H9 (cell line): ENCODE measurements at regions not wholly inside any gene's neighbourhood (a gene's known extent, or its start where the extent isn't known, plus 50 kb on each side); places are given as distances from the start of the nearest gene placed in this dataset.

Source experiments
- DNase-seq: peaks from one replicate; pipeline ENCODE4 v3.0.0-alpha.2; 2017
- H2AFZ ChIP-seq: one replicate; pipeline ENCODE4 v1.6.1; 2013; ENCODE audit warnings: mild to moderate bottlenecking, low read length, control low read depth, moderate library complexity
- H2AK5ac ChIP-seq: 2 replicates; pipeline ENCODE4 v1.6.1; 2013; ENCODE audit warnings: low read length, control low read depth, mixed read lengths; ENCODE audit not compliant: insufficient read length
- H2BK120ac ChIP-seq: one replicate; pipeline ENCODE4 v1.6.1; 2013; ENCODE audit warnings: low read depth, mild to moderate bottlenecking, low read length, control low read depth, inconsistent platforms; ENCODE audit not compliant: poor library complexity, severe bottlenecking
- H2BK12ac ChIP-seq: 2 replicates; pipeline ENCODE4 v1.6.1; 2013; ENCODE audit warnings: low read length, control low read depth, mixed read lengths, low read depth; ENCODE audit not compliant: insufficient read length
- H2BK15ac ChIP-seq: 2 replicates; pipeline ENCODE4 v1.6.1; 2013; ENCODE audit warnings: low read depth, low read length, control low read depth
- H2BK20ac ChIP-seq: one replicate; pipeline ENCODE4 v1.6.1; 2013; ENCODE audit warnings: low read depth, mild to moderate bottlenecking, low read length, control low read depth, inconsistent platforms; ENCODE audit not compliant: poor library complexity, severe bottlenecking
- H2BK5ac ChIP-seq: 2 replicates; pipeline ENCODE4 v1.6.1; 2013; ENCODE audit warnings: low read length, control low read depth, mixed read lengths; ENCODE audit not compliant: insufficient read length
- H3K14ac ChIP-seq: 2 replicates; pipeline ENCODE4 v1.6.1; 2013; ENCODE audit warnings: low read length, control low read depth; ENCODE audit not compliant: insufficient read depth
- H3K18ac ChIP-seq: 2 replicates; pipeline ENCODE4 v1.6.1; 2013; ENCODE audit warnings: low read depth, mild to moderate bottlenecking, mixed read lengths, low read length, control low read depth; ENCODE audit not compliant: insufficient read length
- H3K23ac ChIP-seq: 2 replicates; pipeline ENCODE4 v1.6.1; 2013; ENCODE audit warnings: low read length, control low read depth, mixed read lengths, low read depth; ENCODE audit not compliant: insufficient read length
- H3K23me2 ChIP-seq: 2 replicates; pipeline ENCODE4 v1.6.1; 2013; ENCODE audit warnings: low read depth, mild to moderate bottlenecking, mixed read lengths, low read length, control low read depth; ENCODE audit not compliant: insufficient read length, poor library complexity, severe bottlenecking
- H3K27ac ChIP-seq: 2 replicates; pipeline ENCODE4 v1.5.1; 2013; ENCODE audit warnings: low read length, control low read depth, mixed read lengths, low read depth; ENCODE audit not compliant: insufficient read length
- H3K27me3 ChIP-seq: 2 replicates; pipeline ENCODE4 v1.6.1; 2013; ENCODE audit warnings: low read length, control low read depth, inconsistent platforms; ENCODE audit not compliant: insufficient read depth
- H3K4ac ChIP-seq: 2 replicates; pipeline ENCODE4 v1.6.1; 2013; ENCODE audit warnings: low read depth, mild to moderate bottlenecking, control low read depth, inconsistent platforms, low read length, moderate library complexity
- H3K4me1 ChIP-seq: 2 replicates; pipeline ENCODE4 v1.6.1; 2013; ENCODE audit warnings: low read length, control low read depth, inconsistent platforms; ENCODE audit not compliant: insufficient read depth
- H3K4me2 ChIP-seq: 2 replicates; pipeline ENCODE4 v1.6.1; 2013; ENCODE audit warnings: low read length, control low read depth, mixed read lengths; ENCODE audit not compliant: insufficient read length, insufficient read depth
- H3K56ac ChIP-seq: 2 replicates; pipeline ENCODE4 v1.6.1; 2013; ENCODE audit warnings: low read depth, mild to moderate bottlenecking, mixed read lengths, low read length, control low read depth; ENCODE audit not compliant: insufficient read length
- H3K79me1 ChIP-seq: 2 replicates; pipeline ENCODE4 v1.6.1; 2013; ENCODE audit warnings: low read depth, mild to moderate bottlenecking, moderate library complexity, low read length, control low read depth, inconsistent platforms; ENCODE audit not compliant: insufficient read depth, poor library complexity, severe bottlenecking
- H3K79me2 ChIP-seq: 2 replicates; pipeline ENCODE4 v1.6.1; 2013; ENCODE audit warnings: low read length, control low read depth, inconsistent platforms; ENCODE audit not compliant: insufficient read depth
- H3K9ac ChIP-seq: 2 replicates; pipeline ENCODE4 v1.6.1; 2013; ENCODE audit warnings: low read length, control low read depth, mixed read lengths; ENCODE audit not compliant: insufficient read length; ENCODE audit errors: extremely low read depth
- H3K9me3 ChIP-seq: one replicate; pipeline ENCODE4 v1.6.1; 2013; ENCODE audit warnings: low read depth, low read length, inconsistent platforms; ENCODE audit not compliant: control insufficient read depth
- H3T11ph ChIP-seq: one replicate; pipeline ENCODE4 v1.6.1; 2013; ENCODE audit warnings: mild to moderate bottlenecking, low read length, control low read depth, inconsistent platforms
- H4K20me1 ChIP-seq: one replicate; pipeline ENCODE4 v1.6.1; 2013; ENCODE audit not compliant: control insufficient read depth, insufficient read length, insufficient read depth
- H4K5ac ChIP-seq: 2 replicates; pipeline ENCODE4 v1.6.1; 2013; ENCODE audit warnings: low read depth, mild to moderate bottlenecking, mixed read lengths, low read length, control low read depth; ENCODE audit not compliant: insufficient read length
- H4K8ac ChIP-seq: replicated peaks from 2 replicates; pipeline ENCODE4 v1.6.1; 2013; ENCODE audit warnings: low read length, control low read depth, mixed read lengths, low read depth; ENCODE audit not compliant: insufficient read length
- H4K91ac ChIP-seq: 2 replicates; pipeline ENCODE4 v1.6.1; 2013; ENCODE audit warnings: low read depth, mild to moderate bottlenecking, moderate library complexity, mixed read lengths, low read length, control low read depth; ENCODE audit not compliant: insufficient read length
- H3K27ac Mint-ChIP-seq, 3 experiments: 2 replicates in 2 of 3; 3 replicates in 1 of 3; pipeline ENCODE4 v1.8.0; 2020 to 2021; ENCODE audit warnings: mixed read lengths in 3 of 3, mild to moderate bottlenecking in 1 of 3, moderate library complexity in 1 of 3
- H3K27me3 Mint-ChIP-seq: 2 replicates; pipeline ENCODE4 v1.8.0; 2021; ENCODE audit warnings: low read depth, mild to moderate bottlenecking, moderate library complexity, mixed read lengths
- H3K36me3 Mint-ChIP-seq, 3 experiments: 2 replicates in 2 of 3; 3 replicates in 1 of 3; pipeline ENCODE4 v1.8.0; 2020 to 2021; ENCODE audit warnings: low read depth in 3 of 3, mixed read lengths in 3 of 3; ENCODE audit not compliant: insufficient read depth in 1 of 3
- H3K4me1 Mint-ChIP-seq, 2 experiments: 2 replicates each; pipeline ENCODE4 v1.8.0; 2020; ENCODE audit warnings: mixed read lengths in 2 of 2
- H3K4me3 Mint-ChIP-seq, 2 experiments: 2 replicates in 1 of 2; 3 replicates in 1 of 2; pipeline ENCODE4 v1.8.0; 2020 to 2021; ENCODE audit warnings: mild to moderate bottlenecking in 2 of 2, mixed read lengths in 2 of 2, moderate library complexity in 1 of 2
- H3K9me3 Mint-ChIP-seq, 2 experiments: 2 replicates in 1 of 2; 3 replicates in 1 of 2; pipeline ENCODE4 v1.8.0; 2020; ENCODE audit warnings: mild to moderate bottlenecking in 2 of 2, mixed read lengths in 2 of 2, moderate library complexity in 1 of 2
- CTCF ChIP-seq: fragments of 200-600 bp; sonication (generic); conservative IDR thresholded peaks from 3 replicates; pipeline ENCODE4 v1.8.0; 2021; ENCODE audit warnings: antibody characterized with exemption, mild to moderate bottlenecking
- whole genome bisulfite sequencing: extraction: QIAGEN DNeasy Blood & Tissue Kit; methylation state at CpG from one replicate; pipeline ENCODE4 v1.1.7; 2013; ENCODE audit warnings: missing lambda C conversion rate, low lambda C conversion rate, mixed read lengths; ENCODE audit not compliant: insufficient read length; ENCODE audit errors: extremely low coverage; 5-methylcytosine and 5-hydroxymethylcytosine counted together

- H3K9ac ChIP-seq: no peak overlapping the region
- no peaks in the 10 kb centered on the region for H3K79me1 ChIP-seq
- Mint-ChIP-seq H3K4me1 (peaks cover 7 to 13% of the 10 kb centered on the region in 2 experiments), H3K4me3 (no peak overlapping the region), H3K9me3 (peaks cover 8 to 10% of the 10 kb centered on the region in 2 experiments; a peak in 3 of 5 replicates), H3K36me3 (peaks cover 0 to 3% (median 0%) of the 10 kb centered on the region in 3 experiments; a peak in 2 of 7 replicates), H3K27ac (peak overlapping the region in 1 of 3 experiments; percentile 59; a peak in 1 of 7 replicates), H3K27me3 (peaks cover 30% of the 10 kb centered on the region)
- no peak overlapping the region for H4K8ac ChIP-seq
- H4K91ac ChIP-seq: no peak overlapping the region
- H3T11ph ChIP-seq: no peak overlapping the region
- no peaks in the 10 kb centered on the region for H3K27me3 ChIP-seq
- no peak overlapping the region for H2BK120ac ChIP-seq
- H3K4me1 ChIP-seq: no peaks in the 10 kb centered on the region
- no peak overlapping the region for H3K18ac ChIP-seq
- no peak overlapping the region for H3K4me2 ChIP-seq
- no peaks in the 10 kb centered on the region for H3K9me3 ChIP-seq
- no peak overlapping the region for H4K5ac ChIP-seq
- no peak overlapping the region for H2AK5ac ChIP-seq
- no peaks in the 10 kb centered on the region for H3K23me2 ChIP-seq
- no peak overlapping the region for H2BK20ac ChIP-seq
- DNase-seq: no peak
- no peak overlapping the region for H3K23ac ChIP-seq
- no peak overlapping the region for H2BK5ac ChIP-seq
- H3K4ac ChIP-seq: no peak overlapping the region
- no peaks in the 10 kb centered on the region for H3K79me2 ChIP-seq
- no peak overlapping the region for H3K14ac ChIP-seq
- no peak overlapping the region for H2BK15ac ChIP-seq
- TF ChIP-seq CTCF: no peak
- H2BK12ac ChIP-seq: no peak overlapping the region
- no peak overlapping the region for H3K27ac ChIP-seq
- no peaks in the 10 kb centered on the region for H4K20me1 ChIP-seq
- no peak overlapping the region for H3K56ac ChIP-seq
- no peak overlapping the region for H2AFZ ChIP-seq
- no CpG with 5 or more reads among the region's 12 CpGs for WGBS
Observed at GRCh38 chr11:119513131-119513805, 90.3 kb upstream of the THY1 start.
